H1 (cell line): ENCODE measurements at regions not wholly inside any gene's neighbourhood (a gene's known extent, or its start where the extent isn't known, plus 50 kb on each side); places are given as distances from the start of the nearest gene placed in this dataset.

Experiments used
- CTCF ChIA-PET: fragments of 300-600 bp; sonication (Branson Sonifier 250); formaldehyde crosslinking; loops from one replicate; lab custom pipeline; 2021; ENCODE audit not compliant: partially characterized antibody; lab: Charles Lee
- POLR2A ChIA-PET: fragments of 300-600 bp; sonication (Branson Sonifier 250); formaldehyde crosslinking; loops from one replicate; lab custom pipeline; 2021; ENCODE audit warnings: inconsistent platforms; ENCODE audit not compliant: partially characterized antibody; lab: Charles Lee
- DNase-seq, 2 experiments: peaks; one replicate each; pipeline versions ENCODE4 v3.0.0 to v3.0.0-alpha.2; 2010 to 2022; ENCODE audit warnings: low spot score in 2 of 2, low read depth in 1 of 2, mixed read lengths in 1 of 2
- FAIRE-seq: peaks from 2 replicates; lab custom pipeline; 2011; peaks lifted over from hg19 to GRCh38; lab: Jason Lieb, UNC
- H2AFZ ChIP-seq: 2 replicates; pipeline ENCODE4 v1.8.1; 2012; ENCODE audit warnings: low read length, inconsistent platforms
- H2AK5ac ChIP-seq: 2 replicates; pipeline ENCODE4 v1.6.1; 2013; ENCODE audit warnings: low read depth, low read length
- H2BK120ac ChIP-seq: replicated peaks from 2 replicates; pipeline ENCODE3; 2013; ENCODE audit warnings: low read depth, low read length, inconsistent platforms
- H2BK12ac ChIP-seq: 2 replicates; pipeline ENCODE4 v1.6.1; 2013; ENCODE audit warnings: low read depth, low read length
- H2BK15ac ChIP-seq: 2 replicates; pipeline ENCODE4 v1.6.1; 2013; ENCODE audit warnings: low read length
- H2BK20ac ChIP-seq: 2 replicates; pipeline ENCODE4 v1.6.1; 2013; ENCODE audit warnings: low read length
- H2BK5ac ChIP-seq: 2 replicates; pipeline ENCODE4 v1.6.1; 2013; ENCODE audit warnings: low read depth, low read length
- H3K14ac ChIP-seq: 2 replicates; pipeline ENCODE4 v1.6.1; 2013; ENCODE audit warnings: inconsistent platforms; ENCODE audit not compliant: insufficient read length
- H3K18ac ChIP-seq: 2 replicates; pipeline ENCODE4 v1.6.1; 2013; ENCODE audit warnings: low read length; ENCODE audit errors: extremely low read depth
- H3K23ac ChIP-seq: 2 replicates; pipeline ENCODE4 v1.6.1; 2013; ENCODE audit warnings: inconsistent platforms; ENCODE audit not compliant: insufficient read length
- H3K23me2 ChIP-seq: 2 replicates; pipeline ENCODE4 v1.6.1; 2013; ENCODE audit warnings: low read depth, low read length
- H3K27ac ChIP-seq: 2 replicates; pipeline ENCODE4 v1.6.1; 2011; ENCODE audit warnings: low read depth, low read length, inconsistent platforms
- H3K27me3 ChIP-seq, 4 experiments: replicated peaks in 1 of 4; 1 replicate in 1 of 4; 2 replicates in 3 of 4; pipeline versions ENCODE4 v1.6.1 to v1.8.1; 2011 to 2013; ENCODE audit warnings: low read length in 3 of 4, mild to moderate bottlenecking in 3 of 4, inconsistent platforms in 2 of 4, mixed read lengths in 2 of 4, moderate library complexity in 1 of 4; ENCODE audit not compliant: control insufficient read depth in 3 of 4, insufficient read depth in 3 of 4; ENCODE audit errors: extremely low read depth in 1 of 4
- H3K36me3 ChIP-seq, 4 experiments: 2 replicates each; pipeline versions ENCODE4 v1.6.1 to v1.8.1; 2011 to 2013; ENCODE audit warnings: mild to moderate bottlenecking in 4 of 4, low read length in 3 of 4, moderate library complexity in 2 of 4, control low read depth in 1 of 4, inconsistent platforms in 1 of 4; ENCODE audit not compliant: insufficient read depth in 4 of 4, control insufficient read depth in 2 of 4
- H3K4ac ChIP-seq: replicated peaks from 2 replicates; pipeline ENCODE3; 2013; ENCODE audit warnings: low read length, low read depth, mixed read lengths, inconsistent platforms; ENCODE audit not compliant: insufficient read length
- H3K4me1 ChIP-seq, 4 experiments: replicated peaks in 1 of 4; 1 replicate in 1 of 4; 2 replicates in 3 of 4; pipeline versions ENCODE4 v1.6.1 to v1.8.1; 2011 to 2013; ENCODE audit warnings: low read length in 3 of 4, inconsistent platforms in 2 of 4, mixed read lengths in 1 of 4; ENCODE audit not compliant: insufficient read depth in 4 of 4, control insufficient read depth in 3 of 4
- H3K4me2 ChIP-seq, 2 experiments: 2 replicates each; pipeline versions ENCODE4 v1.6.1 to v1.8.1; 2011 to 2013; ENCODE audit warnings: low read depth in 2 of 2, low read length in 2 of 2, control low read depth in 1 of 2, inconsistent platforms in 1 of 2, mild to moderate bottlenecking in 1 of 2; ENCODE audit not compliant: insufficient read depth in 1 of 2
- H3K4me3 ChIP-seq, 4 experiments: fragments of 200-600, 300-600 bp in 1 of 4; sonication (generic), shearing (Covaris generic), sonication (Bioruptor Twin) in 1 of 4; 2 replicates each; pipeline versions ENCODE4 v1.5.1 to v1.8.1; 2011 to 2016; ENCODE audit warnings: low read length in 4 of 4, low read depth in 3 of 4, control low read depth in 2 of 4, inconsistent platforms in 2 of 4, mild to moderate bottlenecking in 2 of 4, mixed read lengths in 1 of 4, moderate library complexity in 1 of 4; ENCODE audit not compliant: insufficient read depth in 2 of 4; ENCODE audit errors: extremely low read depth in 1 of 4
- H3K56ac ChIP-seq: replicated peaks from 2 replicates; pipeline ENCODE3; 2013; ENCODE audit warnings: low read depth, mild to moderate bottlenecking, mixed read lengths, low read length, inconsistent platforms; ENCODE audit not compliant: insufficient read length
- H3K79me1 ChIP-seq: 2 replicates; pipeline ENCODE4 v1.6.1; 2013; ENCODE audit warnings: low read depth, low read length, control low read depth
- H3K79me2 ChIP-seq, 2 experiments: 2 replicates each; pipeline versions ENCODE4 v1.6.1 to v1.8.1; 2012 to 2013; ENCODE audit warnings: low read length in 2 of 2, mild to moderate bottlenecking in 2 of 2, inconsistent platforms in 1 of 2; ENCODE audit not compliant: insufficient read depth in 2 of 2, control insufficient read depth in 1 of 2
- H3K9ac ChIP-seq, 4 experiments: replicated peaks in 1 of 4; 1 replicate in 1 of 4; 2 replicates in 3 of 4; pipeline versions ENCODE4 v1.6.1 to v1.8.1; 2011 to 2013; ENCODE audit warnings: low read depth in 3 of 4, low read length in 3 of 4, control low read depth in 2 of 4, mild to moderate bottlenecking in 2 of 4, moderate library complexity in 2 of 4, inconsistent platforms in 1 of 4; ENCODE audit errors: extremely low read depth in 1 of 4
- H3K9me3 ChIP-seq, 2 experiments: 2 replicates each; pipeline versions ENCODE4 v1.6.1 to v1.8.1; 2012 to 2013; ENCODE audit warnings: mild to moderate bottlenecking in 2 of 2, moderate library complexity in 2 of 2, control low read depth in 1 of 2, inconsistent platforms in 1 of 2, low read depth in 1 of 2, low read length in 1 of 2, mixed read lengths in 1 of 2; ENCODE audit not compliant: insufficient read depth in 2 of 2
- H4K20me1 ChIP-seq, 2 experiments: replicated peaks in 1 of 2; 2 replicates each; pipeline versions ENCODE3 to v1.8.1; 2011 to 2013; ENCODE audit warnings: inconsistent platforms in 2 of 2, low read length in 2 of 2, mild to moderate bottlenecking in 1 of 2; ENCODE audit not compliant: insufficient read depth in 2 of 2, control insufficient read depth in 1 of 2
- H4K5ac ChIP-seq: 2 replicates; pipeline ENCODE4 v1.6.1; 2013; ENCODE audit warnings: low read length, low read depth, mixed read lengths, inconsistent platforms; ENCODE audit not compliant: insufficient read length
- H4K8ac ChIP-seq: 2 replicates; pipeline ENCODE4 v1.8.0; 2013; ENCODE audit warnings: mild to moderate bottlenecking, moderate library complexity, low read length, inconsistent platforms; ENCODE audit not compliant: insufficient read depth; ENCODE audit errors: extremely low read depth
- H4K91ac ChIP-seq: replicated peaks from 2 replicates; pipeline ENCODE3; 2013; ENCODE audit warnings: low read length, mixed read lengths, inconsistent platforms; ENCODE audit not compliant: insufficient read length
- ASH2L ChIP-seq: fragments of 200-600, 300-600 bp; sonication (generic); IDR thresholded peaks from one replicate; pipeline ENCODE4 v1.7.1; 2017; ENCODE audit warnings: low read length
- ATF3 ChIP-seq: IDR thresholded peaks from 2 replicates; pipeline ENCODE4 v1.6.1; 2011; ENCODE audit warnings: low read depth, mild to moderate bottlenecking, low read length; ENCODE audit not compliant: insufficient read depth
- BACH1 ChIP-seq: IDR thresholded peaks from 2 replicates; pipeline ENCODE4 v1.6.1; 2012; ENCODE audit warnings: low read length, improper control_type of control experiment
- BCL11A ChIP-seq, 2 experiments: IDR thresholded peaks; one replicate each; pipeline ENCODE4 v1.6.1; 2011; ENCODE audit warnings: low read depth in 2 of 2, low read length in 2 of 2, mild to moderate bottlenecking in 2 of 2
- CBX5 ChIP-seq: fragments of 300-800, 300-1000 bp; sonication (generic); IDR thresholded peaks from 2 replicates; pipeline ENCODE4 v1.7.1; 2016; ENCODE audit warnings: antibody characterized with exemption, low read length, low read depth
- CEBPB ChIP-seq: IDR thresholded peaks from 2 replicates; pipeline ENCODE4 v1.6.1; 2012; ENCODE audit warnings: low read depth, low read length
- CHD2 ChIP-seq: IDR thresholded peaks from 2 replicates; pipeline ENCODE4 v1.6.1; 2012; ENCODE audit warnings: low read length, improper control_type of control experiment
- CREB1 ChIP-seq: IDR thresholded peaks from 2 replicates; pipeline ENCODE4 v1.6.1; 2012; ENCODE audit warnings: inconsistent platforms
- EZH2 ChIP-seq: fragments of 200-600 bp; sonication (generic); IDR thresholded peaks from 2 replicates; pipeline ENCODE4 v1.7.1; 2012; ENCODE audit warnings: low read depth, mild to moderate bottlenecking, moderate library complexity, low read length, inconsistent platforms; ENCODE audit not compliant: severe bottlenecking
- HDAC2 ChIP-seq, 2 experiments: fragments of 300-600 bp in 1 of 2; sonication (generic) in 1 of 2; IDR thresholded peaks; 2 replicates each; pipeline ENCODE4 v1.6.1; 2011 to 2012; ENCODE audit warnings: low read depth in 2 of 2, low read length in 2 of 2, mild to moderate bottlenecking in 2 of 2, moderate library complexity in 2 of 2, borderline replicate concordance in 1 of 2, inconsistent platforms in 1 of 2
- KDM5A ChIP-seq: fragments of 200-600 bp; IDR thresholded peaks from 2 replicates; pipeline ENCODE4 v1.7.1; 2012; ENCODE audit warnings: mild to moderate bottlenecking, low read length, inconsistent platforms, mixed read lengths
- SP4 ChIP-seq: IDR thresholded peaks from 2 replicates; pipeline ENCODE4 v1.6.1; 2012; ENCODE audit warnings: low read length, inconsistent platforms
- SUZ12 ChIP-seq: fragments of 200-600 bp; sonication (generic); IDR thresholded peaks from 2 replicates; pipeline ENCODE4 v1.6.1; 2012; ENCODE audit warnings: mild to moderate bottlenecking, inconsistent platforms, low read length, moderate library complexity, mixed read lengths
- TAF1 ChIP-seq: IDR thresholded peaks from 2 replicates; pipeline ENCODE4 v1.6.1; 2011; ENCODE audit warnings: mild to moderate bottlenecking, low read depth, low read length
- TEAD4 ChIP-seq: IDR thresholded peaks from 2 replicates; pipeline ENCODE4 v1.6.1; 2012; ENCODE audit warnings: low read depth, low read length, inconsistent platforms, mixed read lengths
- YY1 ChIP-seq: IDR thresholded peaks from 2 replicates; pipeline ENCODE4 v1.6.1; 2011; ENCODE audit warnings: low read depth, mild to moderate bottlenecking, low read length
- WGBS, 2 experiments: shearing (Covaris generic) in 1 of 2; methylation state at CpG; one replicate each; pipeline versions ENCODE4 v1.1.6 to v1.1.7; 2013 to 2015; ENCODE audit warnings: low lambda C conversion rate in 2 of 2, mixed read lengths in 2 of 2, inconsistent platforms in 1 of 2, low coverage in 1 of 2, missing lambda C conversion rate in 1 of 2; ENCODE audit not compliant: insufficient replicate concordance in 2 of 2, insufficient coverage in 1 of 2, insufficient read length in 1 of 2; ENCODE audit errors: extremely low coverage in 1 of 2, missing lambda C conversion rate in 1 of 2; 5-methylcytosine and 5-hydroxymethylcytosine counted together

- no peak overlapping the region for H3K4me3 ChIP-seq
- no peak overlapping the region for H3K14ac ChIP-seq
- H2BK120ac ChIP-seq: no peak overlapping the region
- H2AK5ac ChIP-seq: no peak overlapping the region
- no peaks in the 10 kb centered on the region for H4K20me1 ChIP-seq
- H2BK12ac ChIP-seq: no peak overlapping the region
- no peak overlapping the region for H4K8ac ChIP-seq
- H2BK15ac ChIP-seq: 0 out of 2 replicates have a peak overlapping the region, but pooled peaks have one; percentile 63
- no peaks in the 10 kb centered on the region for H3K23me2 ChIP-seq
- ChIA-PET CTCF (interaction anchor here (1.8 kb wide), 1 partner anchor 1087 kb away, joined by 4 read pairs; no protein-coding TSS in a partner anchor), POLR2A (no interaction called here)
- no peak overlapping the region for H4K91ac ChIP-seq
- H3K27ac ChIP-seq: no peak overlapping the region
- H3K9ac ChIP-seq: no peak overlapping the region
- DNase-seq (no peak), FAIRE-seq (no peak)
- H3K4ac ChIP-seq: no peak overlapping the region
- H2AFZ ChIP-seq: no peak overlapping the region
- no peaks in the 10 kb centered on the region for H3K79me1 ChIP-seq
- no peaks in the 10 kb centered on the region for H3K79me2 ChIP-seq
- H2BK5ac ChIP-seq: no peak overlapping the region
- peaks cover 0 to 2% (median 0%) of the 10 kb centered on the region in 4 experiments; a peak in 1 of 7 replicates for H3K27me3 ChIP-seq
- no peak overlapping the region for H3K23ac ChIP-seq
- H3K18ac ChIP-seq: no peak overlapping the region
- 0 out of 7 replicates have a peak, but pooled peaks cover 0 to 2% (median 0%) of the 10 kb centered on the region in 4 experiments for H3K4me1 ChIP-seq
- H3K4me2 ChIP-seq: no peak overlapping the region
- no peak overlapping the region for H4K5ac ChIP-seq
- no peak overlapping the region for H2BK20ac ChIP-seq
- H3K9me3 ChIP-seq: no peaks in the 10 kb centered on the region
- 87% methylated on average over 4 of the region's 4 CpGs; no CpG with 5 or more reads in 1 of the 2 experiments for WGBS, 2 experiments
- no peak overlapping the region for H3K56ac ChIP-seq
- no peaks in the 10 kb centered on the region for H3K36me3 ChIP-seq
- TF ChIP-seq CHD2 (no peak), ASH2L (no peak), SUZ12 (no peak), TEAD4 (no peak), CREB1 (no peak), BACH1 (no peak), YY1 (no peak), KDM5A (no peak), TAF1 (no peak), EZH2 (no peak), CEBPB (no peak), HDAC2 (IDR thresholded peaks at IDR 0.05; ENCODE audit: borderline replicate concordance in 1 of 2, low read depth in 2 of 2, low read length in 2 of 2) (no peak), CBX5 (no peak), SP4 (no peak), ATF3 (no peak), BCL11A (IDR thresholded peaks at IDR 0.05; ENCODE audit: low read depth in 2 of 2, low read length in 2 of 2) (no peak)
These were observed 298.6 kb downstream of the CLIC5 start for GRCh38 chr6:45717027-45717426.
